GM23248 (cell line): ENCODE measurements at regions not wholly inside any gene's neighbourhood (a gene's known extent, or its start where the extent isn't known, plus 50 kb on each side); places are given as distances from the start of the nearest gene placed in this dataset.

Experiments
- DNase-seq: peaks from one replicate; pipeline ENCODE4 v3.0.0-alpha.2; 2015
- H2AFZ ChIP-seq: fragments of 200-600 bp; sonication (generic); 2 replicates; pipeline ENCODE4 v1.6.1; 2016; ENCODE audit warnings: antibody characterized with exemption
- H3F3A ChIP-seq: fragments of 200-600 bp; sonication (generic); 2 replicates; pipeline ENCODE4 v1.6.1; 2016; ENCODE audit warnings: mild to moderate bottlenecking, antibody characterized with exemption, mixed run types; ENCODE audit not compliant: insufficient read depth
- H3K27ac ChIP-seq: fragments of 200-600 bp; sonication (generic); 2 replicates; pipeline ENCODE4 v1.5.1; 2016; ENCODE audit warnings: mild to moderate bottlenecking
- H3K27me3 ChIP-seq: fragments of 200-600 bp; sonication (generic); replicated peaks from 2 replicates; pipeline ENCODE4 v1.6.1; 2016; ENCODE audit warnings: mild to moderate bottlenecking; ENCODE audit not compliant: insufficient read depth
- H3K36me3 ChIP-seq: fragments of 200-600 bp; sonication (generic); 2 replicates; pipeline ENCODE4 v1.6.1; 2016; ENCODE audit warnings: low read depth, mild to moderate bottlenecking
- H3K4me1 ChIP-seq: fragments of 200-600 bp; sonication (generic); 2 replicates; pipeline ENCODE4 v1.6.1; 2016; ENCODE audit warnings: mild to moderate bottlenecking; ENCODE audit not compliant: insufficient read depth
- H3K4me2 ChIP-seq: fragments of 200-600 bp; sonication (generic); one replicate; pipeline ENCODE4 v1.6.1; 2016; ENCODE audit warnings: mild to moderate bottlenecking; ENCODE audit not compliant: unreplicated experiment
- H3K4me3 ChIP-seq: fragments of 200-600 bp; sonication (generic); 2 replicates; pipeline ENCODE4 v1.5.1; 2016; ENCODE audit warnings: mild to moderate bottlenecking
- H3K79me2 ChIP-seq: fragments of 200-600 bp; sonication (generic); 2 replicates; pipeline ENCODE4 v1.6.1; 2016; ENCODE audit warnings: mild to moderate bottlenecking; ENCODE audit not compliant: insufficient read depth
- H3K9ac ChIP-seq: fragments of 200-600 bp; sonication (generic); 2 replicates; pipeline ENCODE4 v1.6.1; 2016; ENCODE audit warnings: mild to moderate bottlenecking
- H3K9me2 ChIP-seq: fragments of 200-600 bp; sonication (generic); 2 replicates; pipeline ENCODE4 v1.6.1; 2016; ENCODE audit warnings: mixed run types, mild to moderate bottlenecking, moderate library complexity; ENCODE audit not compliant: insufficient read depth
- H3K9me3 ChIP-seq: fragments of 200-600 bp; sonication (generic); one replicate; pipeline ENCODE4 v1.6.1; 2017; ENCODE audit warnings: low read depth
- H4K20me1 ChIP-seq: fragments of 200-600 bp; sonication (generic); 2 replicates; pipeline ENCODE4 v1.6.0; 2016; ENCODE audit not compliant: insufficient read depth
- EZH2 ChIP-seq: fragments of 200-600 bp; sonication (generic); IDR thresholded peaks from 2 replicates; pipeline ENCODE4 v1.6.1; 2018; ENCODE audit warnings: antibody characterized with exemption, mild to moderate bottlenecking; ENCODE audit not compliant: insufficient read depth, poor library complexity, severe bottlenecking
- EZH2phosphoT487 ChIP-seq: fragments of 200-600 bp; sonication (generic); IDR thresholded peaks from 2 replicates; pipeline ENCODE4 v1.6.1; 2018; ENCODE audit warnings: antibody characterized with exemption, moderate library complexity, mild to moderate bottlenecking, low read depth; ENCODE audit not compliant: insufficient read depth
- WGBS, 2 experiments: methylation state at CpG; one replicate each; pipeline ENCODE4 v1.1.6; 2015 to 2017; ENCODE audit warnings: low lambda C conversion rate in 2 of 2, low coverage in 1 of 2; ENCODE audit errors: missing lambda C conversion rate in 2 of 2; 5-methylcytosine and 5-hydroxymethylcytosine counted together
- in situ Hi-C: fragments of 300-500 bp; cut with MboI; formaldehyde crosslinking; loops from 2 replicates; pipeline ENCODE4 v1.15.0; 2020

- Histone ChIP-seq H3K9ac (no peak overlapping the region), H3F3A (no peaks in the 10 kb centered on the region), H3K9me2 (no peaks in the 10 kb centered on the region), H3K4me1 (no peaks in the 10 kb centered on the region), H3K4me3 (no peak overlapping the region), H3K9me3 (no peaks in the 10 kb centered on the region), H3K27ac (no peak overlapping the region), H3K4me2 (no peak overlapping the region), H3K36me3 (no peaks in the 10 kb centered on the region), H3K79me2 (no peaks in the 10 kb centered on the region), H3K27me3 (no peaks in the 10 kb centered on the region), H2AFZ (no peak overlapping the region), H4K20me1 (no peaks in the 10 kb centered on the region)
- 57 to 96% methylated on average over 1 of the region's 1 CpG for WGBS, 2 experiments
- DNase-seq = no peak
- TF ChIP-seq EZH2 (no peak), EZH2phosphoT487 (no peak)
- in situ Hi-C loops = no loop called here
Observed at GRCh38 chr2:146894514-146894913, 950.3 kb upstream of the ACVR2A start.

GRCh38 chr2:146893500-146894041 lies 951.3 kb upstream of the ACVR2A start:
- Histone ChIP-seq H4K20me1 (no peaks in the 10 kb centered on the region), H3K9me2 (no peaks in the 10 kb centered on the region), H3K79me2 (no peaks in the 10 kb centered on the region), H3K4me3 (no peak overlapping the region), H3K9ac (no peak overlapping the region), H3K9me3 (no peaks in the 10 kb centered on the region), H3K27ac (no peak overlapping the region), H3K36me3 (no peaks in the 10 kb centered on the region), H3F3A (no peaks in the 10 kb centered on the region), H3K27me3 (no peaks in the 10 kb centered on the region), H3K4me1 (no peaks in the 10 kb centered on the region), H3K4me2 (no peak overlapping the region), H2AFZ (no peak overlapping the region)
- no peak for DNase-seq
- in situ Hi-C loops = no loop called here
- TF ChIP-seq EZH2phosphoT487 (no peak), EZH2 (no peak)
- 71 to 77% methylated on average over 5 of the region's 5 CpGs for WGBS, 2 experiments

GRCh38 chr2:146890491-146890890 lies 954.3 kb upstream of the ACVR2A start:
- no peaks in the 10 kb centered on the region for H3K27me3 ChIP-seq
- no peak for DNase-seq
- H3F3A ChIP-seq = no peaks in the 10 kb centered on the region
- no peaks in the 10 kb centered on the region for H3K9me2 ChIP-seq
- whole genome bisulfite sequencing, 2 experiments = 85 to 87% methylated on average over 2 of the region's 2 CpGs
- no peak overlapping the region for H3K4me2 ChIP-seq
- H3K4me3 ChIP-seq = no peak overlapping the region
- H3K27ac ChIP-seq = no peak overlapping the region
- no peak overlapping the region for H3K9ac ChIP-seq
- H3K4me1 ChIP-seq = no peaks in the 10 kb centered on the region
- no peaks in the 10 kb centered on the region for H4K20me1 ChIP-seq
- H3K9me3 ChIP-seq = no peaks in the 10 kb centered on the region
- H3K79me2 ChIP-seq = no peaks in the 10 kb centered on the region
- in situ Hi-C loops = no loop called here
- H3K36me3 ChIP-seq = no peaks in the 10 kb centered on the region
- TF ChIP-seq EZH2phosphoT487 = no peak
- TF ChIP-seq EZH2 = no peak
- no peak overlapping the region for H2AFZ ChIP-seq

GRCh38 chr2:146879882-146880281 lies 964.9 kb upstream of the ACVR2A start:
- Histone ChIP-seq H3F3A (no peaks in the 10 kb centered on the region), H3K9me2 (no peaks in the 10 kb centered on the region), H3K9ac (no peak overlapping the region), H3K9me3 (no peaks in the 10 kb centered on the region), H3K27me3 (no peaks in the 10 kb centered on the region), H2AFZ (no peak overlapping the region), H3K27ac (no peak overlapping the region), H4K20me1 (no peaks in the 10 kb centered on the region), H3K36me3 (no peaks in the 10 kb centered on the region), H3K4me3 (no peak overlapping the region), H3K4me1 (no peaks in the 10 kb centered on the region), H3K79me2 (no peaks in the 10 kb centered on the region), H3K4me2 (no peak overlapping the region)
- TF ChIP-seq EZH2phosphoT487 (no peak), EZH2 (no peak)
- in situ Hi-C loops = no loop called here
- DNase-seq = no peak
- WGBS, 2 experiments = 76 to 84% methylated on average over 6 of the region's 6 CpGs

- H3K36me3 ChIP-seq = no peaks in the 10 kb centered on the region
- H3K27me3 ChIP-seq = no peaks in the 10 kb centered on the region
- H3K9me2 ChIP-seq = no peaks in the 10 kb centered on the region
- no peaks in the 10 kb centered on the region for H3K79me2 ChIP-seq
- H3K9ac ChIP-seq = no peak overlapping the region
- H3K9me3 ChIP-seq = no peaks in the 10 kb centered on the region
- no peak overlapping the region for H2AFZ ChIP-seq
- H4K20me1 ChIP-seq = no peaks in the 10 kb centered on the region
- H3K4me2 ChIP-seq = no peak overlapping the region
- no peak for TF ChIP-seq EZH2phosphoT487
- no peak for TF ChIP-seq EZH2
- DNase-seq = peak; percentile 46
- no peaks in the 10 kb centered on the region for H3F3A ChIP-seq
- H3K4me3 ChIP-seq = no peak overlapping the region
- peaks cover 9% of the 10 kb centered on the region; the same call in 1 of the 2 replicates for H3K4me1 ChIP-seq
- H3K27ac ChIP-seq = no peak overlapping the region
- in situ Hi-C loops = no loop called here
- 56 to 60% methylated on average over 4 of the region's 4 CpGs for WGBS, 2 experiments
Observed at GRCh38 chr2:146874260-146874658, 970.6 kb upstream of the ACVR2A start.
